NCI-H510A (cell line): ENCODE measurements at regions not wholly inside any gene's neighbourhood (a gene's known extent, or its start where the extent isn't known, plus 50 kb on each side); places are given as distances from the start of the nearest gene placed in this dataset.
A peak's percentile ranks its signal among the peaks of the same experiment; 100 is the strongest.
"Not testable (repeated sequence)": the region's sequence is repeated elsewhere in the genome, so short reads cannot be mapped to it uniquely, and the experiment has no call there.

Experiments
- DNase-seq: peaks from one replicate; lab custom pipeline; 2025; lab: John Stamatoyannopoulos, UW

GRCh38 chr2:446963-447530, 159.2 kb upstream of the ALKAL2 start:
- no peak for DNase-seq

GRCh38 chr2:446303-446874, 158.5 kb upstream of the ALKAL2 start:
- no peak for DNase-seq

GRCh38 chr2:445896-446295, 158.0 kb upstream of the ALKAL2 start:
- no peak for DNase-seq

GRCh38 chr2:444937-445884, 157.3 kb upstream of the ALKAL2 start:
- DNase-seq = no peak

- no peak for DNase-seq
These were observed 155.8 kb upstream of the ALKAL2 start for GRCh38 chr2:443741-444140.

GRCh38 chr2:443216-443615, 155.3 kb upstream of the ALKAL2 start:
- DNase-seq = no peak

GRCh38 chr2:441258-442022, 153.5 kb upstream of the ALKAL2 start:
- DNase-seq = no peak

- no peak for DNase-seq
These were observed 152.5 kb upstream of the ALKAL2 start for GRCh38 chr2:440403-440740.

- DNase-seq = no peak
These were observed 151.9 kb upstream of the ALKAL2 start for GRCh38 chr2:439556-440402.

GRCh38 chr2:439077-439476, 151.2 kb upstream of the ALKAL2 start:
- DNase-seq = no peak

- peak; percentile 44 for DNase-seq
These were observed 150.0 kb upstream of the ALKAL2 start for GRCh38 chr2:437756-438393.

- no peak for DNase-seq
These were observed 149.3 kb upstream of the ALKAL2 start for GRCh38 chr2:437180-437579.

- no peak for DNase-seq
These were observed 148.3 kb upstream of the ALKAL2 start for GRCh38 chr2:436205-436604.

GRCh38 chr2:434625-435024, 146.7 kb upstream of the ALKAL2 start:
- no peak for DNase-seq

GRCh38 chr2:433216-433615, 145.3 kb upstream of the ALKAL2 start:
- no peak for DNase-seq

- DNase-seq = no peak
These were observed 142.6 kb upstream of the ALKAL2 start for GRCh38 chr2:430291-431040.

GRCh38 chr2:429575-430254, 141.8 kb upstream of the ALKAL2 start:
- DNase-seq = no peak

GRCh38 chr2:429142-429541, 141.3 kb upstream of the ALKAL2 start:
- DNase-seq = no peak

- DNase-seq = no peak
These were observed 140.7 kb upstream of the ALKAL2 start for GRCh38 chr2:428591-428990.

- DNase-seq = not testable (repeated sequence)
These were observed 138.8 kb upstream of the ALKAL2 start for GRCh38 chr2:426696-427095.
